Keratinocyte (primary cell): ENCODE measurements at regions not wholly inside any gene's neighbourhood (a gene's known extent, or its start where the extent isn't known, plus 50 kb on each side); places are given as distances from the start of the nearest gene placed in this dataset.

Experiments used
- EZH2 ChIP-seq: IDR thresholded peaks from one replicate; pipeline ENCODE4 v1.6.1; 2012; ENCODE audit warnings: inconsistent platforms, mild to moderate bottlenecking, low read length, moderate library complexity
- TF ChIP-seq, protein P1 (sequence below), 3 experiments: IDR thresholded peaks in 1 of 3; conservative IDR thresholded peaks in 1 of 3; optimal IDR thresholded peaks in 1 of 3; 2 replicates in 2 of 3; 3 replicates in 1 of 3; pipeline versions ENCODE3 to v1.5.1; 2011; ENCODE audit warnings: low read length in 3 of 3, mild to moderate bottlenecking in 3 of 3, moderate library complexity in 2 of 3, control low read depth in 1 of 3, inconsistent platforms in 1 of 3; ENCODE audit not compliant: insufficient read depth in 2 of 3; ENCODE audit errors: extremely low read depth in 1 of 3

GRCh38 chr2:145592361-145592760 is 1072.4 kb upstream of the ZEB2 start:
- TF ChIP-seq, protein P1, sequence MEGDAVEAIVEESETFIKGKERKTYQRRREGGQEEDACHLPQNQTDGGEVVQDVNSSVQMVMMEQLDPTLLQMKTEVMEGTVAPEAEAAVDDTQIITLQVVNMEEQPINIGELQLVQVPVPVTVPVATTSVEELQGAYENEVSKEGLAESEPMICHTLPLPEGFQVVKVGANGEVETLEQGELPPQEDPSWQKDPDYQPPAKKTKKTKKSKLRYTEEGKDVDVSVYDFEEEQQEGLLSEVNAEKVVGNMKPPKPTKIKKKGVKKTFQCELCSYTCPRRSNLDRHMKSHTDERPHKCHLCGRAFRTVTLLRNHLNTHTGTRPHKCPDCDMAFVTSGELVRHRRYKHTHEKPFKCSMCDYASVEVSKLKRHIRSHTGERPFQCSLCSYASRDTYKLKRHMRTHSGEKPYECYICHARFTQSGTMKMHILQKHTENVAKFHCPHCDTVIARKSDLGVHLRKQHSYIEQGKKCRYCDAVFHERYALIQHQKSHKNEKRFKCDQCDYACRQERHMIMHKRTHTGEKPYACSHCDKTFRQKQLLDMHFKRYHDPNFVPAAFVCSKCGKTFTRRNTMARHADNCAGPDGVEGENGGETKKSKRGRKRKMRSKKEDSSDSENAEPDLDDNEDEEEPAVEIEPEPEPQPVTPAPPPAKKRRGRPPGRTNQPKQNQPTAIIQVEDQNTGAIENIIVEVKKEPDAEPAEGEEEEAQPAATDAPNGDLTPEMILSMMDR (optimal IDR thresholded peaks at IDR 0.05 in 1 of 3, IDR thresholded peaks at IDR 0.05 in 1 of 3, conservative IDR thresholded peaks at IDR 0.05 in 1 of 3; ENCODE audit: extremely low read depth in 1 of 3, insufficient read depth in 2 of 3, low read length in 3 of 3) = no peak
- TF ChIP-seq EZH2 = no peak
